HG02840 (cell line): ENCODE measurements at regions not wholly inside any gene's neighbourhood (a gene's known extent, or its start where the extent isn't known, plus 50 kb on each side); places are given as distances from the start of the nearest gene placed in this dataset.
"Not testable (repeated sequence)": the region's sequence is repeated elsewhere in the genome, so short reads cannot be mapped to it uniquely, and the experiment has no call there.

Source experiments
- ATAC-seq: cut with Tn5 transposase; IDR thresholded peaks from one replicate; pipeline ENCODE4 v1.9.1; 2021; ENCODE audit warnings: mild to moderate bottlenecking, moderate library complexity, moderate number of reproducible peaks; ENCODE audit not compliant: unreplicated experiment, low FRiP score

- ATAC-seq = no peak
These were observed 116.0 kb downstream of the TTC6 start for GRCh38 chr14:37711356-37711830.

GRCh38 chr14:37711831-37712475 lies 116.5 kb downstream of the TTC6 start:
- no peak for ATAC-seq

- not testable (repeated sequence) for ATAC-seq
These were observed 117.0 kb downstream of the TTC6 start for GRCh38 chr14:37712476-37712860.

- no peak for ATAC-seq
These were observed 117.6 kb downstream of the TTC6 start for GRCh38 chr14:37712976-37713431.

- ATAC-seq = no peak
These were observed 124.7 kb downstream of the TTC6 start for GRCh38 chr14:37720131-37720530.

GRCh38 chr14:37721976-37722659 lies 126.7 kb downstream of the TTC6 start:
- ATAC-seq = no peak

- no peak for ATAC-seq
These were observed 128.1 kb downstream of the TTC6 start for GRCh38 chr14:37723515-37723914.

GRCh38 chr14:37726708-37727107 lies 131.3 kb downstream of the TTC6 start:
- no peak for ATAC-seq

GRCh38 chr14:37729218-37729617 lies 133.8 kb downstream of the TTC6 start:
- no peak for ATAC-seq

- no peak for ATAC-seq
These were observed 135.7 kb downstream of the TTC6 start for GRCh38 chr14:37731094-37731493.

GRCh38 chr14:37745657-37746056 lies 150.2 kb downstream of the TTC6 start:
- no peak for ATAC-seq

GRCh38 chr14:37746140-37746832 lies 150.9 kb downstream of the TTC6 start:
- no peak for ATAC-seq

GRCh38 chr14:37753459-37753858 lies 158.0 kb downstream of the TTC6 start:
- no peak for ATAC-seq

- not testable (repeated sequence) for ATAC-seq
These were observed 164.8 kb downstream of the TTC6 start for GRCh38 chr14:37760275-37760674.

- ATAC-seq = no peak
These were observed 167.8 kb downstream of the TTC6 start for GRCh38 chr14:37763266-37763665.

- not testable (repeated sequence) for ATAC-seq
These were observed 176.9 kb downstream of the TTC6 start for GRCh38 chr14:37772283-37772682.

- no peak for ATAC-seq
These were observed 181.5 kb downstream of the TTC6 start for GRCh38 chr14:37776791-37777499.

GRCh38 chr14:37778135-37778943 lies 182.9 kb downstream of the TTC6 start:
- no peak for ATAC-seq

- ATAC-seq = no peak
These were observed 184.1 kb downstream of the TTC6 start for GRCh38 chr14:37779480-37779879.

- ATAC-seq = not testable (repeated sequence)
These were observed 185.3 kb downstream of the TTC6 start for GRCh38 chr14:37780731-37781130.
